Cardiac muscle cell (in vitro differentiated cells and primary cell): ENCODE measurements at regions not wholly inside any gene's neighbourhood (a gene's known extent, or its start where the extent isn't known, plus 50 kb on each side); places are given as distances from the start of the nearest gene placed in this dataset.

Experiments
- DNase-seq, 2 donors: peaks; one replicate each; pipeline versions ENCODE4 v3.0.0 to v3.0.0-alpha.2; 2010 to 2017; ENCODE audit warnings: low read depth in 1 of 2, low spot score in 1 of 2
- H3K27ac ChIP-seq: fragments of 200-600 bp; sonication (generic); 2 replicates; pipeline ENCODE4 v1.5.1; 2016
- H3K27me3 ChIP-seq: fragments of 200-600 bp; sonication (generic); 2 replicates; pipeline ENCODE4 v1.6.0; 2016; ENCODE audit warnings: control low read depth
- H3K36me3 ChIP-seq: fragments of 200-600 bp; sonication (generic); 2 replicates; pipeline ENCODE4 v1.5.1; 2016; ENCODE audit warnings: control low read depth
- H3K4me1 ChIP-seq: fragments of 200-600 bp; sonication (generic); 2 replicates; pipeline ENCODE4 v1.8.1; 2017; ENCODE audit warnings: low read depth, mild to moderate bottlenecking, mixed run types
- H3K4me3 ChIP-seq: fragments of 200-600 bp; sonication (generic); 2 replicates; pipeline ENCODE4 v1.5.1; 2016; ENCODE audit warnings: mild to moderate bottlenecking
- H3K9me3 ChIP-seq: fragments of 200-600 bp; sonication (generic); 2 replicates; pipeline ENCODE4 v1.5.1; 2017; ENCODE audit warnings: low read depth, mild to moderate bottlenecking, control low read depth
- CTCF ChIP-seq: IDR thresholded peaks from 2 replicates; pipeline ENCODE4 v1.5.1; 2012; ENCODE audit warnings: low read depth, mild to moderate bottlenecking, low read length

- no peak overlapping the region for H3K27ac ChIP-seq
- H3K4me3 ChIP-seq = no peak overlapping the region
- no peaks in the 10 kb centered on the region for H3K4me1 ChIP-seq
- no peak for TF ChIP-seq CTCF
- DNase-seq = no peak
- H3K36me3 ChIP-seq = no peaks in the 10 kb centered on the region
- H3K9me3 ChIP-seq = no peaks in the 10 kb centered on the region
- no peaks in the 10 kb centered on the region for H3K27me3 ChIP-seq
Measured at GRCh38 chr12:107487011-107487680, 198.5 kb upstream of the PWP1 start.

- Histone ChIP-seq H3K27me3 (no peaks in the 10 kb centered on the region), H3K36me3 (no peaks in the 10 kb centered on the region), H3K4me3 (no peak overlapping the region), H3K27ac (no peak overlapping the region), H3K9me3 (no peaks in the 10 kb centered on the region), H3K4me1 (peaks cover 3% of the 10 kb centered on the region)
- TF ChIP-seq CTCF = no peak
- no peak for DNase-seq
Measured at GRCh38 chr12:107488666-107489065, 196.9 kb upstream of the PWP1 start.

GRCh38 chr12:107490010-107490409, 195.6 kb upstream of the PWP1 start:
- no peaks in the 10 kb centered on the region for H3K27me3 ChIP-seq
- no peak overlapping the region for H3K4me3 ChIP-seq
- H3K9me3 ChIP-seq = no peaks in the 10 kb centered on the region
- no peak overlapping the region for H3K27ac ChIP-seq
- no peak for TF ChIP-seq CTCF
- H3K36me3 ChIP-seq = no peaks in the 10 kb centered on the region
- no peak for DNase-seq
- H3K4me1 ChIP-seq = peaks cover 3% of the 10 kb centered on the region

- H3K4me1 ChIP-seq = peaks cover 3% of the 10 kb centered on the region
- peak in 1 of 2 donors; percentile 11 for DNase-seq
- H3K9me3 ChIP-seq = no peaks in the 10 kb centered on the region
- TF ChIP-seq CTCF = no peak
- no peaks in the 10 kb centered on the region for H3K27me3 ChIP-seq
- H3K36me3 ChIP-seq = no peaks in the 10 kb centered on the region
- no peak overlapping the region for H3K4me3 ChIP-seq
- H3K27ac ChIP-seq = no peak overlapping the region
Measured at GRCh38 chr12:107491856-107492255, 193.7 kb upstream of the PWP1 start.

GRCh38 chr12:107492393-107493134, 193.0 kb upstream of the PWP1 start:
- Histone ChIP-seq H3K9me3 (no peaks in the 10 kb centered on the region), H3K4me1 (peaks cover 3% of the 10 kb centered on the region), H3K27me3 (no peaks in the 10 kb centered on the region), H3K36me3 (no peaks in the 10 kb centered on the region), H3K27ac (no peak overlapping the region), H3K4me3 (no peak overlapping the region)
- TF ChIP-seq CTCF = no peak
- DNase-seq = peak in 1 of 2 donors; percentile 9
